ENCODE measurements at regions not wholly inside any gene's neighbourhood (a gene's known extent, or its start where the extent isn't known, plus 50 kb on each side); places are given as distances from the start of the nearest gene placed in this dataset.
"Not testable (repeated sequence)": the region's sequence is repeated elsewhere in the genome, so short reads cannot be mapped to it uniquely, and the experiment has no call there.

DNA sequence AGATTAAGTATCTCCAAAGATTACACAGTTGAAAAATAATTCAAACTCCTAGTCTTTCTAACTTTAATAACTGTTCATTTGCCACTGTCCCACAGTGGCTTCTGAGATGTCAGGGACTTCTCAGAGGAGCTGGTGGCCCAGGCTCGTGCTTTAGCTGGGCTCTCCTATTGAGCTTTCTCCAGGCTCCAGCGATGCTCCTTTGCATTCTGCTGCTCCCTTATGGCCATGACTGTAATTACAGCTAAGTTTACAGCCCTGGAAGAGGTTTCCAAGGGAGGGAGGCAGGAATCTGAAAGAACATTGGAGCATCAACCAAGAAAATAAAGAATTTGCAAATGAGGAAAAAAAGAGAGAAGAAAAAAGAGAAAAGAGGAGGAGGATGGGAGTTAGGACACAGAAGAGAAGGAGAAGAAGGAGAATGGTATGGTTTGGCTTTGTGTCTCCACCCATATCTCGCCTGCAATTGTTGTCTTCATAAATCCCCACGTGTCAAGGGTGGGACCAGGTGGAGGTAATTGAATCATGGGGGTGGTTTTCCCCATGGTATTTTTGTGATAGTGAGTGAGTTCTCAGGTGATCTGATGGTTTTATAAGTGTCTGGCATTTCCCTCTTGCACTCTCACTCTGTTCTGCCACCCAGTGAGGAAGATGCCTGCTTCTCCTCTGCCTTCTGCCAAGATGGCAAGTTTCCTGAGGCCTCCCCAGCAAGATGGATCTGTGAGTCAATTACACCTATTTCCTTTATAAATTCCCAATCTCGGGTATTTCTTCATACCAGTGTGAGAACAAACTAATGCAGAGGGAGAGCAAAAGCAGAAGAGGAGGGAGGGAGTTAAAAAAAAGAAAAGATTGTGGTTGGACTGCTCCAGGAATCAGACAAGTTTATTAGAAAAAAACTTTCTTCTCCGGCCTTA, 857.0 kb downstream of the KCNA4 start:
- Mint-ChIP-seq H3K27ac (no peak overlapping the region), H3K9me3 (peaks cover 0 to 2% of the 10 kb centered on the region in 2 donors), H3K4me3 (no peak overlapping the region), H3K27me3 (ENCODE audit: low read depth) (no peaks in the 10 kb centered on the region), H3K4me1 (ENCODE audit: low read depth) (no peaks in the 10 kb centered on the region), H3K36me3 (ENCODE audit: insufficient read depth in 2 of 2) (no peaks in the 10 kb centered on the region)
- ATAC-seq (replicated peaks in 1 of 2) (no peak), DNase-seq (peak; percentile 0 to 1)

DNA sequence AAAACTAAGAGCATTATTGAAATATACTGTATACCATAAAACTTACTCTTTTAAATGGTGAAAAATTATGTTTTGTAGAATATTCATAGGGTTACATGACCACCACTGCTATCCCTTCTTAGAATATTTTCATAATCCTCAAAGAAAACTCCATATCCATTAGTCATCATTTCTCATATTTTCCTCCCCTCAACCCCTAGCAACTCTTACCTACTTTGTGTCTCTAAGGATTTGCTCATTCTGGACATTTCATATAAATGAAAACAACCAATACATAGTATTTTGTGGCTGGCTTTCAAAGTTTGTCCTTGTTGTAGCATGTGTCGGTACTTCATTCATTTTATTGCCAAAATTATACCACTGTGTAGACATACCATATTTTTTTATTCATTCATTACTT, 863.8 kb downstream of the KCNA4 start:
- Mint-ChIP-seq H3K4me1 (ENCODE audit: low read depth) (no peaks in the 10 kb centered on the region), H3K36me3 (ENCODE audit: insufficient read depth in 2 of 2) (peaks cover 0 to 1% of the 10 kb centered on the region in 2 donors), H3K27me3 (ENCODE audit: low read depth) (no peaks in the 10 kb centered on the region), H3K27ac (no peak overlapping the region), H3K9me3 (no peaks in the 10 kb centered on the region), H3K4me3 (no peak overlapping the region)
- ATAC-seq (replicated peaks in 1 of 2), result no peak
- no peak for DNase-seq

- not testable (repeated sequence) for ATAC-seq (replicated peaks in 1 of 2); H3K4me1 Mint-ChIP-seq (ENCODE audit: low read depth); H3K36me3 Mint-ChIP-seq (ENCODE audit: insufficient read depth in 2 of 2); H3K27ac Mint-ChIP-seq; H3K27me3 Mint-ChIP-seq (ENCODE audit: low read depth); H3K4me3 Mint-ChIP-seq; DNase-seq
- H3K9me3 Mint-ChIP-seq, result peaks cover 11% of the 10 kb centered on the region in 2 donors
Observed at GRCh38 chr11:29142573-29142972, 874.3 kb downstream of the KCNA4 start.

GRCh38 chr11:29135504-29135903, 881.3 kb downstream of the KCNA4 start:
- ATAC-seq (replicated peaks in 1 of 2), result no peak

DNA sequence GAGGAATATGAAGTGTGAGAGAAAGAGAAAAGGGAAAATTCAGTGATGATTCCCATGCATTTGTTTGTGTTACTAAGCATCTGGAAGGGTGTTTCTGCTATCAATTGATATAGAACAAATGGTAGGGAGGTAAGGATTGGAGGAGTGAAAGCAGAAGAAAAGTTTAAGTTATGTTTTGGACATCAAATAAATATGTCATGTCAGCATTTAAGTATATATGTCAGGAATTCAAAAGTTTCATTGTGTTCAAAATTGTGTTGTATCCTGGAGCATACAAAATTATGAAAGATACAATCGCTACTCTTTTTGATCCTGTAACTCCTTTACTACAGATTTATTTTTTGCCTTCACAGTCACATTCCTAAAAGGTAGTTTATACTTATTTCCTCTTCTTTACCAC, 885.8 kb downstream of the KCNA4 start:
- DNase-seq, result no peak
- Mint-ChIP-seq H3K4me1 (ENCODE audit: low read depth) (no peaks in the 10 kb centered on the region), H3K27me3 (ENCODE audit: low read depth) (no peaks in the 10 kb centered on the region), H3K4me3 (no peak overlapping the region), H3K36me3 (ENCODE audit: insufficient read depth in 2 of 2) (no peaks in the 10 kb centered on the region), H3K27ac (no peak overlapping the region), H3K9me3 (peaks cover 2 to 9% of the 10 kb centered on the region in 2 donors)
- ATAC-seq (replicated peaks in 1 of 2), result no peak

More at GRCh38 chr11:29135504-29135903, 881.3 kb downstream of the KCNA4 start:
- H3K36me3 Mint-ChIP-seq (ENCODE audit: insufficient read depth in 2 of 2), result no peaks in the 10 kb centered on the region
- DNase-seq, result no peak
- H3K27me3 Mint-ChIP-seq (ENCODE audit: low read depth), result no peaks in the 10 kb centered on the region
- no peak overlapping the region for H3K27ac Mint-ChIP-seq
- no peak overlapping the region for H3K4me3 Mint-ChIP-seq
- H3K9me3 Mint-ChIP-seq, result peaks cover 6 to 7% of the 10 kb centered on the region in 2 donors
- H3K4me1 Mint-ChIP-seq (ENCODE audit: low read depth), result no peaks in the 10 kb centered on the region

DNA sequence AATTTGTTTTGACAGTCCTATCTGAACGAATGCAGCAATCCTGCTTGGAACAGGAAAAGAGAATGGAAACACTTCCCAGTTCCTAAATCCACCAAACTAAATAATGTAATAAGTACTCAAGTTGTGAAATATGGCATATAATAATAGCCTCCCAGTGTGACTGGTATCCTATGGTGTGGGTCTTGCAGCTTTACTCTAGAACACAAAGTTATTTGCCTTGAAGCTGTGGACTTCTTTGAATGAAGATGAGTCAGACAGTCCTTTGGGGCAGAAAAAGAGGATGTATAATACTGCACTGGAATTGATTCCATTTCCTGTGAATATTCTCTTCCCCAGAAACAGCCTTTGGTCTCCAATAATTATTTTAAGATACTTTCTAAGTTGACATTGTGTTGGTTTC, 887.0 kb downstream of the KCNA4 start:
- no peaks in the 10 kb centered on the region for H3K27me3 Mint-ChIP-seq (ENCODE audit: low read depth)
- H3K4me3 Mint-ChIP-seq, result no peak overlapping the region
- H3K27ac Mint-ChIP-seq, result no peak overlapping the region
- no peaks in the 10 kb centered on the region for H3K36me3 Mint-ChIP-seq (ENCODE audit: insufficient read depth in 2 of 2)
- DNase-seq (no peak), ATAC-seq (replicated peaks in 1 of 2) (no peak)
- peaks cover 2 to 13% of the 10 kb centered on the region in 2 donors for H3K9me3 Mint-ChIP-seq
- H3K4me1 Mint-ChIP-seq (ENCODE audit: low read depth), result no peaks in the 10 kb centered on the region

- Mint-ChIP-seq H3K36me3 (ENCODE audit: insufficient read depth in 2 of 2) (no peaks in the 10 kb centered on the region), H3K4me3 (no peak overlapping the region), H3K27ac (no peak overlapping the region), H3K4me1 (ENCODE audit: low read depth) (no peaks in the 10 kb centered on the region), H3K27me3 (ENCODE audit: low read depth) (no peaks in the 10 kb centered on the region), H3K9me3 (peaks cover 3 to 15% of the 10 kb centered on the region in 2 donors)
- no peak for ATAC-seq (replicated peaks in 1 of 2)
- no peak for DNase-seq
Observed at GRCh38 chr11:29127461-29127860, 889.4 kb downstream of the KCNA4 start.

DNA sequence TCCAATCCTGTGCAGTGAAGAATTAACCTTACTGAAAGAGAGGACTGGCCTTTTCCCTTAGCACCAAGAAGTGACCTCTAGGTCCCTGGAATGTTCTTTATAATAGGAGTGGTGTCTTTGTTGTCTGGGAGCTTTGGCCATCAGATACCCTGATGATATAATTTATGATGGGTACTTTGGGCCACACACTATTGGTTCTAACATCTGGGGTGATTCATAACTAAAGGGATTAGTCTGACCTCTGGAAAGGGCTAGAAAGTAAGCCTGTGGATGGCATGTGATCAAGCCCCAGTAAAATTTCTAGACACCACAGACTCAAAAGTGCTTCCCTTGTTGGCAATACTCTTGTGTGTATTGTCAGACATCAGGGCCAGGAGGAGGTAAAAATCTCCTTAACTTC, 891.2 kb downstream of the KCNA4 start:
- ATAC-seq (replicated peaks in 1 of 2) (no peak), DNase-seq (no peak)
- Mint-ChIP-seq H3K9me3 (peaks cover 5 to 14% of the 10 kb centered on the region in 2 donors), H3K27ac (no peak overlapping the region), H3K27me3 (ENCODE audit: low read depth) (no peaks in the 10 kb centered on the region), H3K4me3 (no peak overlapping the region), H3K4me1 (ENCODE audit: low read depth) (no peaks in the 10 kb centered on the region), H3K36me3 (ENCODE audit: insufficient read depth in 2 of 2) (no peaks in the 10 kb centered on the region)

DNA sequence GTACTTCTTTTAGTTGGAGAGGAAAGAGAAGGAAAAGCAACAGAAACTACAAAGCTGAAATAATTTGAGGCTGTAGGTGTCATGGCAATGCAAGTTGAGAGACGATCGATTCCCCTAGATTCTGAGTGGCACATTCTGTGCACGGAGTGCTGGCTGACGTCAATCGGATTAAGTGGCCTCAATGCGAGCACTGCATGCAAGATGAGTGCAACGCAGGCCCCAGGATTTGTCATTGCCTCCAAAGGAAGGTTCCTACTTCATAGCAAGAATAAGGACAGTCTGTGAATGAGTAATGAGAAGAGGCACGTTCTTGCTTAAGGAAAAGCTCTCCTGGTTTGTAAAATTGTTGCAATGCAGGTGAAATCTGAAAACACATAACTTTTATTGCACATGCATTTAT, 892.4 kb downstream of the KCNA4 start:
- Mint-ChIP-seq H3K36me3 (ENCODE audit: insufficient read depth in 2 of 2) (no peaks in the 10 kb centered on the region), H3K27ac (no peak overlapping the region), H3K27me3 (ENCODE audit: low read depth) (no peaks in the 10 kb centered on the region), H3K4me3 (no peak overlapping the region), H3K4me1 (ENCODE audit: low read depth) (no peaks in the 10 kb centered on the region), H3K9me3 (peaks cover 8 to 14% of the 10 kb centered on the region in 2 donors)
- no peak for ATAC-seq (replicated peaks in 1 of 2)
- DNase-seq, result no peak

GRCh38 chr11:29119707-29120618, 896.9 kb downstream of the KCNA4 start:
- H3K4me1 Mint-ChIP-seq (ENCODE audit: low read depth), result no peaks in the 10 kb centered on the region
- H3K36me3 Mint-ChIP-seq (ENCODE audit: insufficient read depth in 2 of 2), result no peaks in the 10 kb centered on the region
- DNase-seq (no peak), ATAC-seq (replicated peaks in 1 of 2) (no peak)
- H3K27me3 Mint-ChIP-seq (ENCODE audit: low read depth), result no peaks in the 10 kb centered on the region
- no peak overlapping the region for H3K4me3 Mint-ChIP-seq
- H3K9me3 Mint-ChIP-seq, result peaks cover 8 to 9% of the 10 kb centered on the region in 2 donors
- H3K27ac Mint-ChIP-seq, result no peak overlapping the region

GRCh38 chr11:29119116-29119515, 897.7 kb downstream of the KCNA4 start:
- Mint-ChIP-seq H3K27ac (no peak overlapping the region), H3K36me3 (ENCODE audit: insufficient read depth in 2 of 2) (no peaks in the 10 kb centered on the region), H3K4me1 (ENCODE audit: low read depth) (no peaks in the 10 kb centered on the region), H3K9me3 (peaks cover 5 to 6% of the 10 kb centered on the region in 2 donors), H3K4me3 (no peak overlapping the region), H3K27me3 (ENCODE audit: low read depth) (no peaks in the 10 kb centered on the region)
- DNase-seq (no peak), ATAC-seq (replicated peaks in 1 of 2) (no peak)

DNA sequence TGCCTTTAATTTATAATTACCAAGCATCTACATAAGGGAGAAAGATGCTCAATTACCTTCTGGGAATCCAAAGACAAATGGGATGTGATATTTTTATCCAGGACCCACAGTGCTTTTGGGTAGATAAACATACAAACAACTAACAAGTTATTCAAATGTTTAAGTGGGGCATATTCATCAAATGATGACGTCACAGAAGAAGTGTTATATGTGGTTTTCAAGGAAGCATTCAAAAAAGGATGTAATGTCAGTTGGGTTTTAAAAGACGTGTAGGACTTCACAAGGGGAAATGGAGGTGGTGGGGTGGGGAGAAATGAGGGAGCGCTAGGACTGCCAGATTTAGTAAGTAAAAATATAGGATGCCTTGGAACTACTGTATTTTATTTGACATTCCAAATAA, 915.9 kb downstream of the KCNA4 start:
- peaks cover 0 to under 1% of the 10 kb centered on the region in 2 donors for H3K36me3 Mint-ChIP-seq (ENCODE audit: insufficient read depth in 2 of 2)
- H3K27me3 Mint-ChIP-seq (ENCODE audit: low read depth), result no peaks in the 10 kb centered on the region
- H3K4me1 Mint-ChIP-seq (ENCODE audit: low read depth), result no peaks in the 10 kb centered on the region
- H3K9me3 Mint-ChIP-seq, result peaks cover 0 to 13% of the 10 kb centered on the region in 2 donors
- no peak overlapping the region for H3K4me3 Mint-ChIP-seq
- no peak for DNase-seq
- no peak for ATAC-seq (replicated peaks in 1 of 2)
- no peak overlapping the region for H3K27ac Mint-ChIP-seq

- no peak overlapping the region for H3K27ac Mint-ChIP-seq
- H3K4me3 Mint-ChIP-seq, result no peak overlapping the region
- ATAC-seq (replicated peaks in 1 of 2) (no peak), DNase-seq (no peak)
- H3K9me3 Mint-ChIP-seq, result peaks cover 0 to 9% of the 10 kb centered on the region in 2 donors
- no peaks in the 10 kb centered on the region for H3K36me3 Mint-ChIP-seq (ENCODE audit: insufficient read depth in 2 of 2)
- H3K27me3 Mint-ChIP-seq (ENCODE audit: low read depth), result no peaks in the 10 kb centered on the region
- H3K4me1 Mint-ChIP-seq (ENCODE audit: low read depth), result no peaks in the 10 kb centered on the region
Observed at GRCh38 chr11:29095821-29096220, 921.0 kb downstream of the KCNA4 start.
